ENCODE measurements at regions not wholly inside any gene's neighbourhood (a gene's known extent, or its start where the extent isn't known, plus 50 kb on each side); places are given as distances from the start of the nearest gene placed in this dataset.

GRCh38 chr18:51878724-51879123, 461.3 kb upstream of the DCC start:
- TF ChIP-seq CTCF (conservative IDR thresholded peaks at IDR 0.05): no peak
- Mint-ChIP-seq H3K9me3 (peaks cover 4% of the 10 kb centered on the region), H3K27ac (ENCODE audit: unreplicated experiment) (no peak overlapping the region), H3K36me3 (ENCODE audit: low read depth) (no peaks in the 10 kb centered on the region), H3K27me3 (ENCODE audit: low read depth) (no peaks in the 10 kb centered on the region), H3K4me3 (no peak overlapping the region), H3K4me1 (no peaks in the 10 kb centered on the region)
- no peak for DNase-seq (ENCODE audit: low read depth, low spot score)

- no peak overlapping the region for H3K27ac Mint-ChIP-seq (ENCODE audit: unreplicated experiment)
- no peak for TF ChIP-seq CTCF (conservative IDR thresholded peaks at IDR 0.05)
- no peaks in the 10 kb centered on the region for H3K4me1 Mint-ChIP-seq
- H3K27me3 Mint-ChIP-seq (ENCODE audit: low read depth): no peaks in the 10 kb centered on the region
- peaks cover 4% of the 10 kb centered on the region for H3K9me3 Mint-ChIP-seq
- H3K36me3 Mint-ChIP-seq (ENCODE audit: low read depth): no peaks in the 10 kb centered on the region
- no peak for DNase-seq (ENCODE audit: low read depth, low spot score)
- H3K4me3 Mint-ChIP-seq: no peak overlapping the region
Observed at GRCh38 chr18:51879329-51879728, 460.7 kb upstream of the DCC start.

DNA sequence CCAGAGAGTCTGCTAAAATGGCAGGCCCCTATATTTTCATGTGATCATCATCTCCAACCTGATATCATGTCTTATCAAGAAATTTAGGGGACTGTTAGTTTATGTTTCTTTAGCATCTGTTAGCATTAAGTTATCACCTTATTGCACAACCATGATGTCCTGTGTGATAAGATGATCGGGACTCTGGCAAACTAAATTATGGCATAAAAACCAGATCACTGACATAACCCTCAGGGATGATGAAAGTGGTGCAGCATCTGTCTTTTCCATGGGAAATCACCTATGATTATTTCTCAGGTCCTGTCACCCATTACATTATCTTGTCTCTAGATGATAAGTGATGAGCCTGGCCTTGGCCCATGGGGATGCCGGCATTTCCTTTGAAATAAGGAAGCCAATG, 458.6 kb upstream of the DCC start:
- no peak for DNase-seq (ENCODE audit: low read depth, low spot score)
- H3K27ac Mint-ChIP-seq (ENCODE audit: unreplicated experiment): no peak overlapping the region
- no peak for TF ChIP-seq CTCF (conservative IDR thresholded peaks at IDR 0.05)
- H3K27me3 Mint-ChIP-seq (ENCODE audit: low read depth): no peaks in the 10 kb centered on the region
- H3K4me3 Mint-ChIP-seq: no peak overlapping the region
- H3K9me3 Mint-ChIP-seq: peaks cover 4% of the 10 kb centered on the region
- H3K4me1 Mint-ChIP-seq: no peaks in the 10 kb centered on the region
- no peaks in the 10 kb centered on the region for H3K36me3 Mint-ChIP-seq (ENCODE audit: low read depth)

DNA sequence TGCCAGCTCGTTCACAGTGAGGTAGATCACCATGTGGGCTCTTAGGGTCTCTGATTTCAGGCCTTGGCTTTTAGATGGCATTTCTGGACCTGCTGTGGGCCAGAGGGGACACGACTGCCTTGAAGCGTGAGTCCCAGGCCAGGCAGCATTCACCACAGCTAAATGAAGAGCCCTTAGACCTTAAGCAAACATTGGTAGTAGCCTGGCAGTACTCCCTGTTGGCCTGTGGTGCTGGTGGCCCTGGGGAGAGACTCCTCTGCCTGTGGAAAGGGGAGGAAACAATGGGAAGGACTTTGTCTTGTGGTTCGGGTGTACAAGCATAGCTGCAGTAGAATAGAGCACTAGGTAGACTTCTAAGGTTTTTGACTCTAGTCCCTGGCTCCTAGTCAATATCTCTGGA, 456.0 kb upstream of the DCC start:
- no peak for DNase-seq (ENCODE audit: low read depth, low spot score)
- Mint-ChIP-seq H3K9me3 (no peaks in the 10 kb centered on the region), H3K27ac (ENCODE audit: unreplicated experiment) (no peak overlapping the region), H3K4me1 (no peaks in the 10 kb centered on the region), H3K36me3 (ENCODE audit: low read depth) (no peaks in the 10 kb centered on the region), H3K4me3 (no peak overlapping the region), H3K27me3 (ENCODE audit: low read depth) (no peaks in the 10 kb centered on the region)
- no peak for TF ChIP-seq CTCF (conservative IDR thresholded peaks at IDR 0.05)

- no peak for DNase-seq (ENCODE audit: low read depth, low spot score)
- Mint-ChIP-seq H3K4me3 (no peak overlapping the region), H3K9me3 (no peaks in the 10 kb centered on the region), H3K27ac (ENCODE audit: unreplicated experiment) (no peak overlapping the region), H3K4me1 (no peaks in the 10 kb centered on the region), H3K27me3 (ENCODE audit: low read depth) (peaks cover 8% of the 10 kb centered on the region), H3K36me3 (ENCODE audit: low read depth) (no peaks in the 10 kb centered on the region)
- TF ChIP-seq CTCF (conservative IDR thresholded peaks at IDR 0.05): no peak
Observed at GRCh38 chr18:51890762-51891161, 449.2 kb upstream of the DCC start.

DNA sequence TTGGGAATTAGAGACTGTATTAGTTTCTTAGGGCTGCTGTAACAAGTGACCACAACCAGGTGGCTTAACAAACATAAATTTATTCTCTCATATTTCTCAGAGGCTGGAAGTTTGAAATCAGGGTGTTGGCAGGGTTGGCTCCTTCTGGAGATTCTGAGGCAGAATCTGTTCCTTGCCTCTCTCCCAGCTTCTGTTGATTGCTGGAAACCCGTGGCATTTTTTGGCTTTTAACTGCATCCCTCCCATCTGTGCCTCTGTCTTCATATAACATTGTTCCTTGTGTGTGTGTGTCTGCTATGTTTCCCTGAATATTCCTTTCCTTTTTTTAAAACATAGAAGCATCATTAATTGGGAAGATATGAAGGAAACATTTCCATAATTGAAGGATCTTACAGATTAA, 448.1 kb upstream of the DCC start:
- Mint-ChIP-seq H3K36me3 (ENCODE audit: low read depth) (no peaks in the 10 kb centered on the region), H3K9me3 (no peaks in the 10 kb centered on the region), H3K27ac (ENCODE audit: unreplicated experiment) (no peak overlapping the region), H3K27me3 (ENCODE audit: low read depth) (peaks cover 8% of the 10 kb centered on the region), H3K4me1 (no peaks in the 10 kb centered on the region), H3K4me3 (no peak overlapping the region)
- TF ChIP-seq CTCF (conservative IDR thresholded peaks at IDR 0.05): no peak
- no peak for DNase-seq (ENCODE audit: low read depth, low spot score)
